ENCODE measurements at regions not wholly inside any gene's neighbourhood (a gene's known extent, or its start where the extent isn't known, plus 50 kb on each side); places are given as distances from the start of the nearest gene placed in this dataset.
A peak's percentile ranks its signal among the peaks of the same experiment; 100 is the strongest.

DNA sequence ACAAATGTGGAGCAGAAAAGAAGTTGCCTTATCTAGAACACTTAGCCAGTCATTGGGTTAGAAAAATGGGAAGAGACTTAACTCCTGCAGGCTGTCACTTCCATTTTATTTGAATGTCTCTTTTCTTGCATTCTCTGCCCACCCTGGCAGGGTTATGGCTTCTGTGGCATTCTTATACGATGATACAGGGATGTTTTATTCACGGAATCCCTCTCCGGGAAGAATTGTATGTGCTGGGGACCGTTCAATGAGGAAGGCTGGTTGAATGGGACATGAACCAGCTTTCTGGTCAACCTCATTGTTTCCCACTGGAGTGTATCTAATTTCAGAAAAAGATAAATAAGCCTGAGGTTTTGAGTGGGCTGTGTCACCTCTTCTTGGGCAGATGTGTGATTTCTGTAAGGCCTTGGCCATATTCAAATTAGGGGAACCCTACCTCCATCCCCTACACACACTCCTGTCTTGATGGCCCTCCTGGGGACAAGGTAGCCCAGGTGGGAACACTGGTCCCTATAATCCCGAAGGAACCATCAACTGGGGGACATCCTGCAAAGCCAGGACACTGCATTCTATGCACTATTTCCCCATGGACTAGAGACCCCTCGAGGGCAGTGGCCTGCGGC lies 174.8 kb upstream of the GSC start:
- ATAC-seq, result no peak
- no peak for DNase-seq
- intact Hi-C loops (cut with DNase I), result no loop called here
- no peaks in the 10 kb centered on the region for H3K27me3 ChIP-seq
- no peak overlapping the region for H3K4me3 ChIP-seq
- H3K27ac ChIP-seq, result no peak overlapping the region
- H3K9me3 ChIP-seq, result no peaks in the 10 kb centered on the region
- no peaks in the 10 kb centered on the region for H3K4me1 ChIP-seq
- no peak for TF ChIP-seq POLR2A (IDR thresholded peaks at IDR 0.05)
- TF ChIP-seq, protein P1, sequence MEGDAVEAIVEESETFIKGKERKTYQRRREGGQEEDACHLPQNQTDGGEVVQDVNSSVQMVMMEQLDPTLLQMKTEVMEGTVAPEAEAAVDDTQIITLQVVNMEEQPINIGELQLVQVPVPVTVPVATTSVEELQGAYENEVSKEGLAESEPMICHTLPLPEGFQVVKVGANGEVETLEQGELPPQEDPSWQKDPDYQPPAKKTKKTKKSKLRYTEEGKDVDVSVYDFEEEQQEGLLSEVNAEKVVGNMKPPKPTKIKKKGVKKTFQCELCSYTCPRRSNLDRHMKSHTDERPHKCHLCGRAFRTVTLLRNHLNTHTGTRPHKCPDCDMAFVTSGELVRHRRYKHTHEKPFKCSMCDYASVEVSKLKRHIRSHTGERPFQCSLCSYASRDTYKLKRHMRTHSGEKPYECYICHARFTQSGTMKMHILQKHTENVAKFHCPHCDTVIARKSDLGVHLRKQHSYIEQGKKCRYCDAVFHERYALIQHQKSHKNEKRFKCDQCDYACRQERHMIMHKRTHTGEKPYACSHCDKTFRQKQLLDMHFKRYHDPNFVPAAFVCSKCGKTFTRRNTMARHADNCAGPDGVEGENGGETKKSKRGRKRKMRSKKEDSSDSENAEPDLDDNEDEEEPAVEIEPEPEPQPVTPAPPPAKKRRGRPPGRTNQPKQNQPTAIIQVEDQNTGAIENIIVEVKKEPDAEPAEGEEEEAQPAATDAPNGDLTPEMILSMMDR (IDR thresholded peaks at IDR 0.05), result no peak
- 83% methylated on average over 4 of the region's 7 CpGs for WGBS (ENCODE audit: insufficient coverage, low coverage, low lambda C conversion rate, missing lambda C conversion rate)
- no peaks in the 10 kb centered on the region for H3K36me3 ChIP-seq

DNA sequence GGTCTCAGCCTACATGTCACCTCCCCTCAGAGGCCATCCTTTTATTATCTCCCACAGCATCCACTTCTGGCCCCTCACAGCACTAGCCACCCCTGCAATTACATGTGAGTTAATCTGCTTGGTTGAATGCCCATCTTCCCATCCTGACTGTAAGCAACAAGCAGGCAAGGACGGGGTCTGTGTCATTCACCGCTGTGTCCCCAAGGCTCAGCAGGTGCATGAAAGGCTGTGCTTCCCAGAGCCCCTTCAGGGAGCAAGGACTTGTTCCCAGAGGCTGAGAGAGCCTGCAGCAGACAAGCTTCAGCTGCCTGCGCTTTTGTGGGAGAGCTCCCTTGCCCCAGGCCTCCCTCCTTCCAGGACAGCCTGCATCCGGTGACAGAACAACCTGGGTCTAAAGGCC lies 172.7 kb upstream of the GSC start:
- H3K27ac ChIP-seq, result no peak overlapping the region

DNA sequence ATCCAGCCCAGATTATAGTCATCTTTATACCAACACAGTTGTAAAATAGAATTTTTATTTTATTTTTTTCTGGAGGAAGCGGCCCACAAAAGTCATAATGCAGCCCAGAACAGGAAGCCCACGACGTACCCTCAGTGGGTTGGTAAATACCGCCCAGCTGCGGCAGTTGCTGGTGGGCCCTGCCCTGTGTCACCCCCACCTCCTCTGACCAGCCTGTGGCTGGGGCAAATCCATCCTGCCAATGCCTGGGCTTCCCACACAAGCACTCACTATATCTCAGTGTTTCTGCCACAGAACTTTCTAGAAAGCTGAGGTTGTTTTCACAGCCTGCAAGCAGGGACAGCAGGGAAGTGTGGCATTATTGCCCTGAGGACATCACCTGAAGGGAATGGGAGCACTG lies 171.4 kb upstream of the GSC start:
- ATAC-seq (no peak), DNase-seq (no peak)
- no peaks in the 10 kb centered on the region for H3K9me3 ChIP-seq
- TF ChIP-seq, protein P1 (IDR thresholded peaks at IDR 0.05), result no peak
- TF ChIP-seq POLR2A (IDR thresholded peaks at IDR 0.05), result no peak
- intact Hi-C loops (cut with DNase I), result no loop called here
- 83% methylated on average over 1 of the region's 5 CpGs for WGBS (ENCODE audit: insufficient coverage, low coverage, low lambda C conversion rate, missing lambda C conversion rate)
- H3K4me3 ChIP-seq, result no peak overlapping the region
- no peaks in the 10 kb centered on the region for H3K4me1 ChIP-seq
- H3K27ac ChIP-seq, result no peak overlapping the region
- H3K27me3 ChIP-seq, result no peaks in the 10 kb centered on the region
- H3K36me3 ChIP-seq, result no peaks in the 10 kb centered on the region

More for the DNA sequence above, 172.7 kb upstream of the GSC start:
- Histone ChIP-seq H3K4me1 (no peaks in the 10 kb centered on the region), H3K36me3 (no peaks in the 10 kb centered on the region), H3K4me3 (no peak overlapping the region), H3K27me3 (no peaks in the 10 kb centered on the region), H3K9me3 (no peaks in the 10 kb centered on the region)
- DNase-seq (no peak), ATAC-seq (no peak)
- intact Hi-C loops (cut with DNase I), result no loop called here
- no CpG with 5 or more reads among the region's 4 CpGs for WGBS (ENCODE audit: insufficient coverage, low coverage, low lambda C conversion rate, missing lambda C conversion rate)
- TF ChIP-seq POLR2A (IDR thresholded peaks at IDR 0.05), result no peak

DNA sequence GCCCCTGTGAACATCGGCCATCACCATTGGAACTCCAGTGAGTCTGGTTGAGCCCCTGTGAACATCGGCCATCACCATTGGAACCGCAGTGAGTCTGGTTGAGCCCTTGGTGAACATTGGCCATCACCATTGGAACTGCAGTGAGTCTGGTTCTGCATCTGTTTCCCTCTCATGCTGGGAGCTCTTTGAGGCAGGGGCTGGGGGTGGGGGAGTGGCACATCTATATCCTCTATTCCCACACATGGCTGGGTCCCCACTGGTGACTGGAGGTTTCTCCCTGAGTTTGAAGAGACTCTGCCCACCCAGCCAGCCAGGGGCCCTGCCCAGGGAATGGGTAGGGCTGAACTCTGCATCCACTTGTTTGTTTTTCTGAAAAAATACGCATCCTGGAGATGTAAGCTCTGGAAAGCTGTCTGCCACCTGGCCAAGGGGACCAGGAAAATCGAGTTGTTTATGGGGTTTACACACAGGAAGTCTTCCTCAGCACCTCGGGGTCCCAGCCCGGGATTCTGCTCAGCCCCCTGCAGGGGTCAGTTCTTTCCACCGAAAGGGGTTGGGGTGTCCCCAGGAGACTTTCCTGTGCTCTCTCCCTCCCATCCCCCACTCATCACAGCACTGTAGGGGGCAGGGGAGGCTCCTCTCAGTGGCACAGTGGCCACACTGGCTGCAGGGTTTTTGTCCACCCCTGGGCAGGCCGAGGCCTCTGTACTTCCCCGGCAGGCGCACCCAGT lies 170.5 kb upstream of the GSC start:
- no peaks in the 10 kb centered on the region for H3K4me1 ChIP-seq
- TF ChIP-seq, protein P1 (IDR thresholded peaks at IDR 0.05), result no peak
- TF ChIP-seq POLR2A (IDR thresholded peaks at IDR 0.05), result no peak
- no peak overlapping the region for H3K4me3 ChIP-seq
- ATAC-seq (peak in 1 of 4 donors; percentile 10), DNase-seq (no peak)
- H3K36me3 ChIP-seq, result no peaks in the 10 kb centered on the region
- no peak overlapping the region for H3K27ac ChIP-seq
- no peaks in the 10 kb centered on the region for H3K27me3 ChIP-seq
- no peaks in the 10 kb centered on the region for H3K9me3 ChIP-seq
- intact Hi-C loops (cut with DNase I), result no loop called here
- 83% methylated on average over 6 of the region's 11 CpGs for WGBS (ENCODE audit: insufficient coverage, low coverage, low lambda C conversion rate, missing lambda C conversion rate)

DNA sequence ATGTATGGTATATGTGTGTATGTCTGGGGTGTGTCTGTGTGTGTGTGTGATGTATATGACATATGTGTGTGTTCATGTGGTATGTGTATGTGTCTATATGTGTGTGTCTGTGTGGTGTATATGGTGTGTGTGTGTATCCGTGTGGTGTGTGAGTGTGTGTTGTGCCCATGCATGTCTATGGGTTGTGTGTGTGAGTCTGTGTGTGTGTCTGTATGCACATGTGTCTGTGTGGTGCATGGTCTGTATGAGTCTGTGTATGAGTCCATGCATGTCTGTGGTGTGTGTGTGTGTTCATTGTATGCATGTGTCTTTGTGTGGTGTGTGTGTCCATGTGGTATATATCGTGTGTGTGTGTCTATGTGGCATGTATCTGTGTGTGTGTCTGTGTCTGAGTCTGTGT lies 168.1 kb upstream of the GSC start:
- H3K36me3 ChIP-seq, result no peaks in the 10 kb centered on the region
- H3K4me3 ChIP-seq, result no peak overlapping the region
- TF ChIP-seq, protein P1 (IDR thresholded peaks at IDR 0.05), result no peak
- no peak for TF ChIP-seq POLR2A (IDR thresholded peaks at IDR 0.05)
- no peak overlapping the region for H3K27ac ChIP-seq
- H3K4me1 ChIP-seq, result no peaks in the 10 kb centered on the region
- ATAC-seq (no peak), DNase-seq (no peak)
- intact Hi-C loops (cut with DNase I), result no loop called here
- no peaks in the 10 kb centered on the region for H3K27me3 ChIP-seq
- H3K9me3 ChIP-seq, result no peaks in the 10 kb centered on the region
- WGBS (ENCODE audit: insufficient coverage, low coverage, low lambda C conversion rate, missing lambda C conversion rate), result 83% methylated on average over 1 of the region's 2 CpGs

All from right lobe of liver (tissue), 6 donors.